HCT116 (cell line): ENCODE measurements at regions not wholly inside any gene's neighbourhood (a gene's known extent, or its start where the extent isn't known, plus 50 kb on each side); places are given as distances from the start of the nearest gene placed in this dataset.

Experiments used
- ATAC-seq: fragments of 200-7000 bp; cut with Tn5 transposase; 2 replicates; pipeline ENCODE4 v1.9.1; 2020; ENCODE audit warnings: mild to moderate bottlenecking, moderate library complexity
- BruUV-seq: library from RNA; stranded (reverse); fragments of 400-500 nt; replicated peaks from 2 replicates; lab custom pipeline; 2021; lab: Mats Ljungman, UMichigan
- CTCF ChIA-PET: fragments of 300-600 bp; sonication (Branson Sonifier 250); formaldehyde crosslinking; loops from one replicate; lab custom pipeline; 2021; ENCODE audit warnings: antibody characterized with exemption; lab: Charles Lee
- POLR2A ChIA-PET: fragments of 300-600, 350-600 bp; sonication (Branson Sonifier 250); formaldehyde crosslinking; loops from one replicate; lab custom pipeline; 2021; ENCODE audit warnings: antibody characterized with exemption; lab: Charles Lee
- RAD21 ChIA-PET, 2 experiments: fragments of 300-600 bp; sonication (Branson Sonifier 250); formaldehyde crosslinking; loops; one replicate each; lab custom pipeline; 2023; ENCODE audit warnings: low total read pairs in 2 of 2; ENCODE audit not compliant: uncharacterized antibody in 2 of 2, unreplicated experiment in 2 of 2, low non-redundant PET in 1 of 2; lab: Charles Lee
- DNase-seq: peaks from one replicate; pipeline ENCODE4 v3.0.0-alpha.2; 2010; ENCODE audit warnings: low read depth, low spot score
- H2AFZ ChIP-seq: fragments of 200-600 bp; shearing (Covaris generic), sonication (generic); 2 replicates; pipeline ENCODE4 v1.6.1; 2017; ENCODE audit warnings: low read depth, mixed run types, mixed read lengths, antibody characterized with exemption, low read length; ENCODE audit not compliant: poor library complexity, severe bottlenecking
- H3K27ac ChIP-seq: 2 replicates; pipeline ENCODE4 v1.5.1; 2012; ENCODE audit warnings: low read depth, low read length
- H3K27me3 ChIP-seq: fragments of 200-600 bp; sonication (generic); 2 replicates; pipeline ENCODE4 v1.6.1; 2016; ENCODE audit warnings: mixed run types, low read length, mixed read lengths; ENCODE audit not compliant: insufficient read depth
- H3K36me3 ChIP-seq, 2 experiments: fragments of 200-500 bp in 1 of 2; fragments of 200-600 bp in 1 of 2; sonication (Bioruptor generic) in 1 of 2; sonication (generic) in 1 of 2; 2 replicates each; pipeline versions ENCODE4 v1.5.1 to v1.6.1; 2014 to 2016; ENCODE audit warnings: low read length in 2 of 2, inconsistent platforms in 1 of 2, mixed read lengths in 1 of 2, mixed run types in 1 of 2; ENCODE audit not compliant: insufficient read depth in 2 of 2, control insufficient read depth in 1 of 2
- H3K4me1 ChIP-seq, 2 experiments: fragments of 200-600 bp in 1 of 2; sonication (generic) in 1 of 2; 2 replicates each; pipeline versions ENCODE4 v1.5.1 to v1.6.1; 2012 to 2017; ENCODE audit warnings: low read length in 2 of 2, inconsistent platforms in 1 of 2, mild to moderate bottlenecking in 1 of 2, mixed read lengths in 1 of 2, mixed run types in 1 of 2, moderate library complexity in 1 of 2; ENCODE audit not compliant: insufficient read depth in 2 of 2, control insufficient read depth in 1 of 2
- H3K4me2 ChIP-seq: fragments of 200-600 bp; sonication (generic); 2 replicates; pipeline ENCODE4 v1.6.1; 2017; ENCODE audit warnings: mixed run types, low read length, mixed read lengths
- H3K4me3 ChIP-seq, 2 experiments: fragments of 200-600 bp in 1 of 2; sonication (generic) in 1 of 2; replicated peaks in 1 of 2; 2 replicates each; pipeline ENCODE4 v1.5.1; 2011 to 2016; ENCODE audit warnings: low read length in 2 of 2, control low read depth in 1 of 2, low read depth in 1 of 2, mild to moderate bottlenecking in 1 of 2, mixed read lengths in 1 of 2, mixed run types in 1 of 2
- H3K79me2 ChIP-seq: fragments of 200-600 bp; sonication (generic); 2 replicates; pipeline ENCODE4 v1.6.1; 2017; ENCODE audit warnings: mild to moderate bottlenecking, mixed run types, low read length, moderate library complexity, mixed read lengths; ENCODE audit not compliant: insufficient read depth
- H3K9ac ChIP-seq: fragments of 200-600 bp; sonication (generic); 2 replicates; pipeline ENCODE4 v1.6.1; 2016; ENCODE audit warnings: low read length, mixed read lengths
- H3K9me2 ChIP-seq: fragments of 200-600 bp; sonication (generic), shearing (Covaris generic); 2 replicates; pipeline ENCODE4 v1.6.1; 2017; ENCODE audit warnings: mixed run types, mild to moderate bottlenecking, moderate library complexity; ENCODE audit not compliant: insufficient read depth
- H3K9me3 ChIP-seq, 2 experiments: fragments of 200-500 bp in 1 of 2; fragments of 200-600 bp in 1 of 2; sonication (Bioruptor generic) in 1 of 2; sonication (generic) in 1 of 2; 2 replicates each; pipeline ENCODE4 v1.6.1; 2014 to 2017; ENCODE audit warnings: low read length in 2 of 2, mixed read lengths in 2 of 2, inconsistent platforms in 1 of 2, low read depth in 1 of 2, mild to moderate bottlenecking in 1 of 2, mixed run types in 1 of 2, moderate library complexity in 1 of 2; ENCODE audit not compliant: control insufficient read depth in 1 of 2, insufficient read depth in 1 of 2
- H4K20me1 ChIP-seq: fragments of 200-600 bp; sonication (generic), shearing (Covaris generic); 2 replicates; pipeline ENCODE4 v1.6.1; 2017; ENCODE audit warnings: mixed run types, mild to moderate bottlenecking, moderate library complexity; ENCODE audit not compliant: insufficient read depth
- ATF3 ChIP-seq: IDR thresholded peaks from 2 replicates; pipeline ENCODE4 v1.6.1; 2012
- CTCF ChIP-seq, 3 experiments: fragments of 200-600 bp in 1 of 3; sonication (generic) in 1 of 3; IDR thresholded peaks in 2 of 3; conservative IDR thresholded peaks in 1 of 3; 2 replicates each; pipeline ENCODE4 v1.5.1; 2012 to 2017; ENCODE audit warnings: low read depth in 2 of 3, low read length in 2 of 3, antibody characterized with exemption in 1 of 3, borderline replicate concordance in 1 of 3, control low read depth in 1 of 3, mild to moderate bottlenecking in 1 of 3, mixed read lengths in 1 of 3, mixed run types in 1 of 3, moderate library complexity in 1 of 3; ENCODE audit not compliant: insufficient read depth in 1 of 3
- EZH2 ChIP-seq: fragments of 200-600 bp; sonication (generic); IDR thresholded peaks from 2 replicates; pipeline ENCODE4 v1.6.1; 2017; ENCODE audit warnings: antibody characterized with exemption, mixed run types
- JUND ChIP-seq: IDR thresholded peaks from 2 replicates; pipeline ENCODE4 v1.6.1; 2012
- REST ChIP-seq: IDR thresholded peaks from 2 replicates; pipeline ENCODE4 v1.6.1; 2012; ENCODE audit warnings: low read depth
- TCF7L2 ChIP-seq: IDR thresholded peaks from 2 replicates; pipeline ENCODE4 v1.7.0; 2011; ENCODE audit warnings: borderline replicate concordance, inconsistent platforms; ENCODE audit not compliant: insufficient read depth, insufficient read length; ENCODE audit errors: extremely low read depth
- ZFX ChIP-seq: fragments of 450-650 bp; IDR thresholded peaks from 2 replicates; pipeline ENCODE4 v1.6.1; 2017
- intact Hi-C: fragments of 100-400 bp; cut with micrococcal nuclease; formaldehyde crosslinking; loops from 2 replicates; pipeline ENCODE4 v1.10.0; 2022

GRCh38 chr2:153606623-153607022 lies 128.1 kb upstream of the RPRM start:
- H3K79me2 ChIP-seq: no peaks in the 10 kb centered on the region
- H3K36me3 ChIP-seq: no peaks in the 10 kb centered on the region
- DNase-seq (no peak), ATAC-seq (no peak)
- H3K4me1 ChIP-seq: no peaks in the 10 kb centered on the region
- H3K9me3 ChIP-seq: no peaks in the 10 kb centered on the region
- no TSS peak for BruUV-seq
- no peaks in the 10 kb centered on the region for H3K9me2 ChIP-seq
- RAD21 ChIA-PET: no interaction called here
- H3K4me2 ChIP-seq: no peak overlapping the region
- intact Hi-C loops: no loop called here
- no peaks in the 10 kb centered on the region for H3K27me3 ChIP-seq
- H3K4me3 ChIP-seq: no peak overlapping the region
- CTCF ChIA-PET: no interaction called here
- no peak overlapping the region for H2AFZ ChIP-seq
- POLR2A ChIA-PET: no interaction called here
- no peaks in the 10 kb centered on the region for H4K20me1 ChIP-seq
- H3K9ac ChIP-seq: no peak overlapping the region
- H3K27ac ChIP-seq: no peak overlapping the region
- TF ChIP-seq EZH2 (no peak), CTCF (IDR thresholded peaks at IDR 0.05 in 2 of 3, conservative IDR thresholded peaks at IDR 0.05 in 1 of 3; ENCODE audit: borderline replicate concordance in 1 of 3, insufficient read depth in 1 of 3, low read depth in 2 of 3, low read length in 2 of 3) (no peak), ZFX (no peak), REST (no peak), ATF3 (no peak), TCF7L2 (no peak), JUND (no peak)
